Large intestine (tissue), 3 donors: ENCODE measurements at regions not wholly inside any gene's neighbourhood (a gene's known extent, or its start where the extent isn't known, plus 50 kb on each side); places are given as distances from the start of the nearest gene placed in this dataset.

Source experiments
- DNase-seq, 2 donors: peaks; one replicate each; pipeline versions ENCODE4 v3.0.0 to v3.0.0-alpha.2; 2013
- H3K27ac ChIP-seq: one replicate; pipeline ENCODE4 v1.5.1; 2013; ENCODE audit warnings: low read length
- H3K27me3 ChIP-seq: 2 replicates; pipeline ENCODE4 v1.6.1; 2013; ENCODE audit warnings: low read length; ENCODE audit not compliant: control insufficient read depth, insufficient read depth
- H3K36me3 ChIP-seq: 2 replicates; pipeline ENCODE4 v1.6.1; 2013; ENCODE audit warnings: low read length; ENCODE audit not compliant: control insufficient read depth, insufficient read depth
- H3K4me1 ChIP-seq: one replicate; pipeline ENCODE4 v1.6.1; 2013; ENCODE audit warnings: low read length; ENCODE audit not compliant: control insufficient read depth, insufficient read depth
- H3K4me3 ChIP-seq: one replicate; pipeline ENCODE4 v1.5.1; 2013; ENCODE audit warnings: low read length
- H3K9me3 ChIP-seq: one replicate; pipeline ENCODE4 v1.6.1; 2013; ENCODE audit warnings: mild to moderate bottlenecking, low read depth, low read length, moderate library complexity; ENCODE audit not compliant: control insufficient read depth
- WGBS: methylation state at CpG from one replicate; pipeline ENCODE4 v1.1.5; 2013; ENCODE audit warnings: low lambda C conversion rate; ENCODE audit not compliant: insufficient coverage; 5-methylcytosine and 5-hydroxymethylcytosine counted together

GRCh38 chr1:218108034-218108433 lies 177.1 kb upstream of the RRP15 start:
- H3K27me3 ChIP-seq: no peaks in the 10 kb centered on the region
- no peaks in the 10 kb centered on the region for H3K36me3 ChIP-seq
- DNase-seq: no peak
- H3K4me1 ChIP-seq: peaks cover 4% of the 10 kb centered on the region
- WGBS: 83% methylated on average over 2 of the region's 3 CpGs
- H3K4me3 ChIP-seq: no peak overlapping the region
- H3K9me3 ChIP-seq: no peaks in the 10 kb centered on the region
- no peak overlapping the region for H3K27ac ChIP-seq

GRCh38 chr1:218112862-218113261 lies 172.2 kb upstream of the RRP15 start:
- 17% methylated on average over 1 of the region's 1 CpG for WGBS
- Histone ChIP-seq H3K9me3 (no peaks in the 10 kb centered on the region), H3K27ac (no peak overlapping the region), H3K36me3 (no peaks in the 10 kb centered on the region), H3K27me3 (no peaks in the 10 kb centered on the region), H3K4me3 (no peak overlapping the region), H3K4me1 (peaks cover 4% of the 10 kb centered on the region)
- peak; percentile 43 to 80 for DNase-seq

GRCh38 chr1:218123968-218124367 lies 161.1 kb upstream of the RRP15 start:
- Histone ChIP-seq H3K27me3 (no peaks in the 10 kb centered on the region), H3K4me1 (no peaks in the 10 kb centered on the region), H3K4me3 (no peak overlapping the region), H3K9me3 (no peaks in the 10 kb centered on the region), H3K36me3 (no peaks in the 10 kb centered on the region), H3K27ac (no peak overlapping the region)
- WGBS: no CpG with 5 or more reads among the region's 4 CpGs
- no peak for DNase-seq

GRCh38 chr1:218135371-218135770 lies 149.7 kb upstream of the RRP15 start:
- no peaks in the 10 kb centered on the region for H3K4me1 ChIP-seq
- H3K36me3 ChIP-seq: no peaks in the 10 kb centered on the region
- DNase-seq: no peak
- no peaks in the 10 kb centered on the region for H3K27me3 ChIP-seq
- WGBS: no CpG with 5 or more reads among the region's 6 CpGs
- H3K9me3 ChIP-seq: no peaks in the 10 kb centered on the region
- H3K27ac ChIP-seq: no peak overlapping the region
- H3K4me3 ChIP-seq: no peak overlapping the region

GRCh38 chr1:218139761-218140160 lies 145.3 kb upstream of the RRP15 start:
- Histone ChIP-seq H3K36me3 (no peaks in the 10 kb centered on the region), H3K9me3 (no peaks in the 10 kb centered on the region), H3K27me3 (no peaks in the 10 kb centered on the region), H3K27ac (no peak overlapping the region), H3K4me3 (no peak overlapping the region), H3K4me1 (no peaks in the 10 kb centered on the region)
- DNase-seq: no peak
- no CpG with 5 or more reads among the region's 4 CpGs for WGBS

- WGBS: 20% methylated on average over 1 of the region's 15 CpGs
- no peak overlapping the region for H3K4me3 ChIP-seq
- peak; percentile 8 to 47 for DNase-seq
- H3K9me3 ChIP-seq: no peaks in the 10 kb centered on the region
- peaks cover 16% of the 10 kb centered on the region for H3K27me3 ChIP-seq
- H3K27ac ChIP-seq: no peak overlapping the region
- no peaks in the 10 kb centered on the region for H3K36me3 ChIP-seq
- no peaks in the 10 kb centered on the region for H3K4me1 ChIP-seq
Measured at GRCh38 chr1:218156595-218156994, 128.5 kb upstream of the RRP15 start.

GRCh38 chr1:218163371-218163770 lies 121.7 kb upstream of the RRP15 start:
- Histone ChIP-seq H3K36me3 (no peaks in the 10 kb centered on the region), H3K4me3 (no peak overlapping the region), H3K27me3 (peaks cover 46% of the 10 kb centered on the region), H3K9me3 (peaks cover 9% of the 10 kb centered on the region), H3K27ac (no peak overlapping the region), H3K4me1 (no peaks in the 10 kb centered on the region)
- WGBS: 48% methylated on average over 5 of the region's 7 CpGs
- DNase-seq: no peak

GRCh38 chr1:218164111-218164929 lies 120.8 kb upstream of the RRP15 start:
- Histone ChIP-seq H3K4me1 (no peaks in the 10 kb centered on the region), H3K27me3 (peaks cover 46% of the 10 kb centered on the region), H3K4me3 (peak overlapping the region; percentile 45), H3K27ac (no peak overlapping the region), H3K36me3 (no peaks in the 10 kb centered on the region), H3K9me3 (peaks cover 9% of the 10 kb centered on the region)
- peak; percentile 9 to 53 for DNase-seq
- no CpG with 5 or more reads among the region's 68 CpGs for WGBS

- Histone ChIP-seq H3K4me3 (peak overlapping the region; percentile 45), H3K4me1 (no peaks in the 10 kb centered on the region), H3K27ac (no peak overlapping the region), H3K9me3 (peaks cover 9% of the 10 kb centered on the region), H3K36me3 (no peaks in the 10 kb centered on the region), H3K27me3 (peaks cover 43% of the 10 kb centered on the region)
- no CpG with 5 or more reads among the region's 80 CpGs for WGBS
- DNase-seq: peak; percentile 3 to 41
Measured at GRCh38 chr1:218164930-218165700, 120.0 kb upstream of the RRP15 start.

- H3K27me3 ChIP-seq: peaks cover 39% of the 10 kb centered on the region
- no peak overlapping the region for H3K27ac ChIP-seq
- H3K4me3 ChIP-seq: peak overlapping the region; percentile 45
- peak; percentile 0 to 43 for DNase-seq
- WGBS: no CpG with 5 or more reads among the region's 10 CpGs
- H3K9me3 ChIP-seq: peaks cover 9% of the 10 kb centered on the region
- H3K36me3 ChIP-seq: no peaks in the 10 kb centered on the region
- H3K4me1 ChIP-seq: no peaks in the 10 kb centered on the region
Measured at GRCh38 chr1:218165701-218166114, 119.4 kb upstream of the RRP15 start.
